ENCODE measurements at regions not wholly inside any gene's neighbourhood (a gene's known extent, or its start where the extent isn't known, plus 50 kb on each side); places are given as distances from the start of the nearest gene placed in this dataset.

- TF ChIP-seq CTCF (IDR thresholded peaks at IDR 0.05) (no peak), ZFX (IDR thresholded peaks at IDR 0.05; ENCODE audit: borderline replicate concordance) (no peak)
Measured at GRCh38 chr14:97287956-97288355, 490.8 kb downstream of the VRK1 start.
